Upper lobe of right lung (tissue), 1 donor: ENCODE measurements at regions not wholly inside any gene's neighbourhood (a gene's known extent, or its start where the extent isn't known, plus 50 kb on each side); places are given as distances from the start of the nearest gene placed in this dataset.

Source experiments
- ATAC-seq: fragments of 200-7000 bp; cut with Tn5 transposase; one replicate; pipeline ENCODE4 v1.9.1; 2020; ENCODE audit warnings: mild to moderate bottlenecking, moderate library complexity
- DNase-seq: peaks from one replicate; pipeline ENCODE4 v3.0.0-alpha.2; 2020
- H3K27ac ChIP-seq: fragments of 200-600 bp; one replicate; pipeline ENCODE4 v1.8.0; 2022
- H3K27me3 ChIP-seq: fragments of 200-600 bp; one replicate; pipeline ENCODE4 v1.8.0; 2022; ENCODE audit warnings: mild to moderate bottlenecking
- H3K36me3 ChIP-seq: fragments of 200-600 bp; one replicate; pipeline ENCODE4 v1.8.0; 2022
- H3K4me1 ChIP-seq: fragments of 200-600 bp; one replicate; pipeline ENCODE4 v1.8.0; 2022
- H3K4me3 ChIP-seq: fragments of 200-600 bp; one replicate; pipeline ENCODE4 v1.8.0; 2022; ENCODE audit warnings: mild to moderate bottlenecking
- H3K9me3 ChIP-seq: fragments of 200-600 bp; one replicate; pipeline ENCODE4 v1.8.0; 2022
- CTCF ChIP-seq: fragments of 200-600 bp; IDR thresholded peaks from one replicate; pipeline ENCODE4 v1.8.0; 2022; ENCODE audit warnings: antibody characterized with exemption
- intact Hi-C: fragments of 100-400 bp; cut with DNase I; formaldehyde crosslinking; loops from one replicate; pipeline ENCODE4 v1.11.0; 2022
- donor health status: DM: no; HTN: yes; CAD: no; lungs with severe emphysema.

GRCh38 chr3:194031867-194032635 lies 103.9 kb upstream of the HES1 start:
- no peaks in the 10 kb centered on the region for H3K27me3 ChIP-seq
- DNase-seq, result no peak

GRCh38 chr3:194032828-194033435 lies 103.0 kb upstream of the HES1 start:
- Histone ChIP-seq H3K4me3 (no peak overlapping the region), H3K27me3 (no peaks in the 10 kb centered on the region), H3K36me3 (no peaks in the 10 kb centered on the region), H3K4me1 (no peaks in the 10 kb centered on the region), H3K9me3 (no peaks in the 10 kb centered on the region), H3K27ac (no peak overlapping the region)
- TF ChIP-seq CTCF, result no peak
- intact Hi-C loops, result no loop called here
- no peak for DNase-seq
- ATAC-seq, result no peak

More at GRCh38 chr3:194031867-194032635, 103.9 kb upstream of the HES1 start:
- no peaks in the 10 kb centered on the region for H3K4me1 ChIP-seq
- H3K4me3 ChIP-seq, result no peak overlapping the region
- no peak for ATAC-seq
- H3K27ac ChIP-seq, result no peak overlapping the region
- no peak for TF ChIP-seq CTCF
- intact Hi-C loops, result no loop called here
- no peaks in the 10 kb centered on the region for H3K36me3 ChIP-seq
- no peaks in the 10 kb centered on the region for H3K9me3 ChIP-seq

GRCh38 chr3:194034346-194035336 lies 101.3 kb upstream of the HES1 start:
- no peaks in the 10 kb centered on the region for H3K27me3 ChIP-seq
- TF ChIP-seq CTCF, result no peak
- H3K4me1 ChIP-seq, result no peaks in the 10 kb centered on the region
- DNase-seq (no peak), ATAC-seq (no peak)
- no peaks in the 10 kb centered on the region for H3K9me3 ChIP-seq
- H3K36me3 ChIP-seq, result no peaks in the 10 kb centered on the region
- H3K4me3 ChIP-seq, result no peak overlapping the region
- intact Hi-C loops, result no loop called here
- no peak overlapping the region for H3K27ac ChIP-seq

- no peak overlapping the region for H3K27ac ChIP-seq
- ATAC-seq (no peak), DNase-seq (no peak)
Observed at GRCh38 chr3:194035406-194036138, 100.4 kb upstream of the HES1 start.

More at GRCh38 chr3:194035406-194036138, 100.4 kb upstream of the HES1 start:
- H3K36me3 ChIP-seq, result no peaks in the 10 kb centered on the region
- H3K9me3 ChIP-seq, result no peaks in the 10 kb centered on the region
- no peaks in the 10 kb centered on the region for H3K4me1 ChIP-seq
- no peak overlapping the region for H3K4me3 ChIP-seq
- no peaks in the 10 kb centered on the region for H3K27me3 ChIP-seq
- intact Hi-C loops, result no loop called here
- TF ChIP-seq CTCF, result no peak
